ENCODE measurements at regions not wholly inside any gene's neighbourhood (a gene's known extent, or its start where the extent isn't known, plus 50 kb on each side); places are given as distances from the start of the nearest gene placed in this dataset.

DNA sequence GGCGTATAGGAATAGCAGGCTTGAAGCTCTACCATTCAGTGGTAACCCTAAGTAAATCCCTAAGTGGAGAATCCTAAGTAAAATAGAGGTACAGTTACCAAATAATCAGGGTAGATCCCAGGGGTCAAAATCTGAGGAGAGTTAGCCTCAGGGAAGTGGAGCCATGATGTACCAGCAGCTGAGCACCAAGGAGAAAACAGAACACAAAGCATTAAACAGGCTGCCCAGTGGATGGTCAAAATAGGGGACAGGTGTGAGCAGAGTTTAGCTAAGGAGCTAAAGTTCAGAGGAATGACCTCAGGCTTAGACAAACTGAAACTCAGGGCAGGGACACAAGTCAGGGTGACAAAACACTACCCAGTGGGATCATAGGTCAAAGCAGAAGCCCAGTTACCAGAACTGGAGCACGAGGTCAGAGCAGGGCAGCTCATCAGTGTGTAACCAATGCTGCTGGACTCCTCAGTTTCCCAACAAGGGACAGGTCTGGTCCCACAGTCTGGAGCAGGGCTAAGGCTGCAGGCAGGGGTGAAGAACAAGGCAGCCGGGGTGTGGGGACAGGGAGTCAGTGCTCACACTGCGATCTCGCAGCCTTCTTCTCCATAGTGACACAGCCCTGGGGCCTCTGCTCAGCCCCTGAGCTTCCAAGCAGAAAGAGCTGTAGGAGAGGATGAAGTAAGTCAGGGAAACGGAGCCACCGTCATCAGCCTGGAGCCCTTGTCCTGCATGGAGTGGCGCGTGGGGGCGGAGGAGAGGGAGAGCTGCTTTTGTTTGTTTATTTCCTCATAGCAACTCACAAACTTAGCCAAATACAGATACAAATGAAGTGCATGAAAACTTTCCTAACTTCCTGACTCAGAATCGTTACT, 264.0 kb downstream of the MREG start (continued):
- TF ChIP-seq, protein P1, sequence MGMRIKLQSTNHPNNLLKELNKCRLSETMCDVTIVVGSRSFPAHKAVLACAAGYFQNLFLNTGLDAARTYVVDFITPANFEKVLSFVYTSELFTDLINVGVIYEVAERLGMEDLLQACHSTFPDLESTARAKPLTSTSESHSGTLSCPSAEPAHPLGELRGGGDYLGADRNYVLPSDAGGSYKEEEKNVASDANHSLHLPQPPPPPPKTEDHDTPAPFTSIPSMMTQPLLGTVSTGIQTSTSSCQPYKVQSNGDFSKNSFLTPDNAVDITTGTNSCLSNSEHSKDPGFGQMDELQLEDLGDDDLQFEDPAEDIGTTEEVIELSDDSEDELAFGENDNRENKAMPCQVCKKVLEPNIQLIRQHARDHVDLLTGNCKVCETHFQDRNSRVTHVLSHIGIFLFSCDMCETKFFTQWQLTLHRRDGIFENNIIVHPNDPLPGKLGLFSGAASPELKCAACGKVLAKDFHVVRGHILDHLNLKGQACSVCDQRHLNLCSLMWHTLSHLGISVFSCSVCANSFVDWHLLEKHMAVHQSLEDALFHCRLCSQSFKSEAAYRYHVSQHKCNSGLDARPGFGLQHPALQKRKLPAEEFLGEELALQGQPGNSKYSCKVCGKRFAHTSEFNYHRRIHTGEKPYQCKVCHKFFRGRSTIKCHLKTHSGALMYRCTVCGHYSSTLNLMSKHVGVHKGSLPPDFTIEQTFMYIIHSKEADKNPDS (CRISPR knock-in tag; IDR thresholded peaks at IDR 0.05), result peak; percentile 81; the same call in 1 of the 2 replicates
- no peak; the same call in 1 of the 2 replicates for TF ChIP-seq ZNF724P (CRISPR knock-in tag; IDR thresholded peaks at IDR 0.05; ENCODE audit: borderline replicate concordance)
- TF ChIP-seq ZFP36L1 (CRISPR knock-in tag; IDR thresholded peaks at IDR 0.05), result peak; percentile 93
- peak; percentile 100 for TF ChIP-seq JUN (CRISPR knock-in tag; IDR thresholded peaks at IDR 0.05)
- TF ChIP-seq ZNF563 (CRISPR knock-in tag; IDR thresholded peaks at IDR 0.05), result peak; percentile 84; the same call in 1 of the 2 replicates
- TF ChIP-seq ZNF652 (CRISPR knock-in tag; IDR thresholded peaks at IDR 0.05; ENCODE audit: borderline replicate concordance, low read depth), result 0 out of 2 replicates have a peak, but pooled peaks have one; percentile 44
- TF ChIP-seq ZNF264 (CRISPR knock-in tag; IDR thresholded peaks at IDR 0.05), result peak; percentile 97
- TF ChIP-seq FOXK2 (IDR thresholded peaks at IDR 0.05), result no peak
- TF ChIP-seq MAFG (CRISPR knock-in tag; IDR thresholded peaks at IDR 0.05), result no peak
- TF ChIP-seq ZNF709 (CRISPR knock-in tag; IDR thresholded peaks at IDR 0.05), result peak; percentile 93
- TF ChIP-seq CCDC6 (CRISPR knock-in tag; IDR thresholded peaks at IDR 0.05), result peak; percentile 99
- TF ChIP-seq ZNF737 (CRISPR knock-in tag; IDR thresholded peaks at IDR 0.05; ENCODE audit: borderline replicate concordance), result peak; percentile 94; the same call in 1 of the 2 replicates
- peak; percentile 81 for TF ChIP-seq SAP130 (CRISPR knock-in tag; IDR thresholded peaks at IDR 0.05; ENCODE audit: low read depth)
- TF ChIP-seq ZSCAN21 (CRISPR knock-in tag; IDR thresholded peaks at IDR 0.05; ENCODE audit: borderline replicate concordance), result peak; percentile 93; the same call in 1 of the 2 replicates
- peak; percentile 98 for TF ChIP-seq TBX2 (CRISPR knock-in tag; IDR thresholded peaks at IDR 0.05; ENCODE audit: borderline replicate concordance)
- no peak for TF ChIP-seq ZNF251 (CRISPR knock-in tag; IDR thresholded peaks at IDR 0.05)
- no peak for TF ChIP-seq HNRNPH1 (optimal IDR thresholded peaks at IDR 0.05; ENCODE audit: low read depth, low read length)
- TF ChIP-seq EZH2 (conservative IDR thresholded peaks at IDR 0.05; ENCODE audit: low read depth, low read length), result no peak
- TF ChIP-seq CREM (IDR thresholded peaks at IDR 0.05), result peak; percentile 83
- TF ChIP-seq CREM (CRISPR knock-in tag; IDR thresholded peaks at IDR 0.05), result no peak
- TF ChIP-seq, protein P2, sequence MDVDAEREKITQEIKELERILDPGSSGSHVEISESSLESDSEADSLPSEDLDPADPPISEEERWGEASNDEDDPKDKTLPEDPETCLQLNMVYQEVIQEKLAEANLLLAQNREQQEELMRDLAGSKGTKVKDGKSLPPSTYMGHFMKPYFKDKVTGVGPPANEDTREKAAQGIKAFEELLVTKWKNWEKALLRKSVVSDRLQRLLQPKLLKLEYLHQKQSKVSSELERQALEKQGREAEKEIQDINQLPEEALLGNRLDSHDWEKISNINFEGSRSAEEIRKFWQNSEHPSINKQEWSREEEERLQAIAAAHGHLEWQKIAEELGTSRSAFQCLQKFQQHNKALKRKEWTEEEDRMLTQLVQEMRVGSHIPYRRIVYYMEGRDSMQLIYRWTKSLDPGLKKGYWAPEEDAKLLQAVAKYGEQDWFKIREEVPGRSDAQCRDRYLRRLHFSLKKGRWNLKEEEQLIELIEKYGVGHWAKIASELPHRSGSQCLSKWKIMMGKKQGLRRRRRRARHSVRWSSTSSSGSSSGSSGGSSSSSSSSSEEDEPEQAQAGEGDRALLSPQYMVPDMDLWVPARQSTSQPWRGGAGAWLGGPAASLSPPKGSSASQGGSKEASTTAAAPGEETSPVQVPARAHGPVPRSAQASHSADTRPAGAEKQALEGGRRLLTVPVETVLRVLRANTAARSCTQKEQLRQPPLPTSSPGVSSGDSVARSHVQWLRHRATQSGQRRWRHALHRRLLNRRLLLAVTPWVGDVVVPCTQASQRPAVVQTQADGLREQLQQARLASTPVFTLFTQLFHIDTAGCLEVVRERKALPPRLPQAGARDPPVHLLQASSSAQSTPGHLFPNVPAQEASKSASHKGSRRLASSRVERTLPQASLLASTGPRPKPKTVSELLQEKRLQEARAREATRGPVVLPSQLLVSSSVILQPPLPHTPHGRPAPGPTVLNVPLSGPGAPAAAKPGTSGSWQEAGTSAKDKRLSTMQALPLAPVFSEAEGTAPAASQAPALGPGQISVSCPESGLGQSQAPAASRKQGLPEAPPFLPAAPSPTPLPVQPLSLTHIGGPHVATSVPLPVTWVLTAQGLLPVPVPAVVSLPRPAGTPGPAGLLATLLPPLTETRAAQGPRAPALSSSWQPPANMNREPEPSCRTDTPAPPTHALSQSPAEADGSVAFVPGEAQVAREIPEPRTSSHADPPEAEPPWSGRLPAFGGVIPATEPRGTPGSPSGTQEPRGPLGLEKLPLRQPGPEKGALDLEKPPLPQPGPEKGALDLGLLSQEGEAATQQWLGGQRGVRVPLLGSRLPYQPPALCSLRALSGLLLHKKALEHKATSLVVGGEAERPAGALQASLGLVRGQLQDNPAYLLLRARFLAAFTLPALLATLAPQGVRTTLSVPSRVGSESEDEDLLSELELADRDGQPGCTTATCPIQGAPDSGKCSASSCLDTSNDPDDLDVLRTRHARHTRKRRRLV (CRISPR knock-in tag; IDR thresholded peaks at IDR 0.05), result peak; percentile 74; the same call in 1 of the 2 replicates
- TF ChIP-seq, protein P3, sequence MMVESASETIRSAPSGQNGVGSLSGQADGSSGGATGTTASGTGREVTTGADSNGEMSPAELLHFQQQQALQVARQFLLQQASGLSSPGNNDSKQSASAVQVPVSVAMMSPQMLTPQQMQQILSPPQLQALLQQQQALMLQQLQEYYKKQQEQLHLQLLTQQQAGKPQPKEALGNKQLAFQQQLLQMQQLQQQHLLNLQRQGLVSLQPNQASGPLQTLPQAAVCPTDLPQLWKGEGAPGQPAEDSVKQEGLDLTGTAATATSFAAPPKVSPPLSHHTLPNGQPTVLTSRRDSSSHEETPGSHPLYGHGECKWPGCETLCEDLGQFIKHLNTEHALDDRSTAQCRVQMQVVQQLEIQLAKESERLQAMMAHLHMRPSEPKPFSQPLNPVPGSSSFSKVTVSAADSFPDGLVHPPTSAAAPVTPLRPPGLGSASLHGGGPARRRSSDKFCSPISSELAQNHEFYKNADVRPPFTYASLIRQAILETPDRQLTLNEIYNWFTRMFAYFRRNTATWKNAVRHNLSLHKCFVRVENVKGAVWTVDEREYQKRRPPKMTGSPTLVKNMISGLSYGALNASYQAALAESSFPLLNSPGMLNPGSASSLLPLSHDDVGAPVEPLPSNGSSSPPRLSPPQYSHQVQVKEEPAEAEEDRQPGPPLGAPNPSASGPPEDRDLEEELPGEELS (CRISPR knock-in tag; IDR thresholded peaks at IDR 0.05), result peak; percentile 94

Data from HepG2 (cell line).